Right lobe of liver (tissue), 4 donors: ENCODE measurements at regions not wholly inside any gene's neighbourhood (a gene's known extent, or its start where the extent isn't known, plus 50 kb on each side); places are given as distances from the start of the nearest gene placed in this dataset.

Experiments
- CTCF ChIP-seq, 4 donors: fragments of 200-600 bp in 3 of 4; fragments of 450-650 bp in 1 of 4; IDR thresholded peaks; one replicate each; pipeline versions ENCODE4 v1.5.1 to v1.8.0; 2016 to 2022; ENCODE audit warnings: antibody characterized with exemption in 4 of 4, mild to moderate bottlenecking in 2 of 4
- POLR2A ChIP-seq: fragments of 450-650 bp; IDR thresholded peaks from one replicate; pipeline ENCODE4 v1.6.1; 2017; ENCODE audit warnings: antibody characterized with exemption, mild to moderate bottlenecking
- donor health status: DM: no; HTN: no; CAD: no.
- donor health status: DM: no; HTN: no; CAD: no.
- donor health status: DM: no; HTN: yes; CAD: no.

- TF ChIP-seq CTCF (IDR thresholded peaks at IDR 0.05) = no peak
- no peak for TF ChIP-seq POLR2A
Observed at GRCh38 chr17:6177941-6178694, 107.9 kb downstream of the WSCD1 start.
